ENCODE measurements at regions not wholly inside any gene's neighbourhood (a gene's known extent, or its start where the extent isn't known, plus 50 kb on each side); places are given as distances from the start of the nearest gene placed in this dataset.
"Not testable (repeated sequence)": the region's sequence is repeated elsewhere in the genome, so short reads cannot be mapped to it uniquely, and the experiment has no call there.

DNA sequence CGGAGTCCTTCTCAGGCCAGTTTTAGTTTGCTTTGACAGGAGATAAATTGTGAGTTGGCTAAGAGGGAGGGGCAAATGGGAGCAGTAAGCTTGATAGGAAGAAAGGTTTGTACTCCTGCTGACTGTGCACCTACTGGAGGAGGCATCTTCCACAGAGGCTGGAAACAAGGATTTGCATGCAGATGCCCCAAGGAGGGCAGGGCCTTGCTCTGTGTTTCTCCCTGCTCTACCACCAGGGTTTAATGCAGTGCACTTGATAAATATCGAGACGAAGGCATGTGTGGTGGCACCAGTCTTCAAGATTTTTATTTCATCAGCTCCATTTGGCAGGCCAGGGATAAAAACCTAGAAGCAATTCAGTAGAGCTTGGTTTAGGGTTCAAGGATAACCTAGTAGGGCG is 210.5 kb upstream of the C16orf82 start:
- Histone ChIP-seq H3K4me3 (ENCODE audit: low read length in 2 of 2) (no peak overlapping the region), H3K4me1 (ENCODE audit: control insufficient read depth in 1 of 2, insufficient read depth in 2 of 2, low read length in 2 of 2) (no peaks in the 10 kb centered on the region), H3K27me3 (ENCODE audit: control insufficient read depth in 1 of 2, insufficient read depth in 2 of 2, low read length in 1 of 2) (no peaks in the 10 kb centered on the region), H3K36me3 (ENCODE audit: control insufficient read depth in 1 of 2, insufficient read depth in 2 of 2, low read length in 1 of 2) (no peaks in the 10 kb centered on the region), H3K9me3 (ENCODE audit: control insufficient read depth, low read length) (peaks cover 5% of the 10 kb centered on the region), H3K27ac (ENCODE audit: low read depth in 1 of 2, low read length in 2 of 2) (no peak overlapping the region)
- intact Hi-C loops (cut with DNase I): no loop called here
- 63 to 65% methylated on average over 4 of the region's 4 CpGs for WGBS, 2 donors
- ATAC-seq (ENCODE audit: low FRiP score): no peak
- no peak for DNase-seq

DNA sequence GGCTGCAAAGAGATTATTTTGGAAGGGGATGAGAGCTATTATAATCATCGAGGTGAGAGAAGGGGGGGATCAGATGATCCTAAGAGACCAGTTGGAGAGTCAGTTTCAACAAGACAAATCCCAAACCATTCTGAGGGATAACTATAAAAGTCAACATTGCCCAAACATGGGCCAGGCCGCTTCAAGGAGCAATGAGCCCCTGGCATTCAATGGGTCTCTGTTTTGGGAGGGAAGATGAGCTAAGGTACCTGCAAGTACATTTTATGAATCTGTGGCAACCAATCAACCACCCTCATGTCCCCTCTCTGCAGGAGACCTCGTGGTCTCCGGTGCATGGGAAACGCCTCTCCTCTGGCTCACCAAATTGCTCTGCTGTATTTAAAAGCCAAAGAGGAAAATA is 209.9 kb upstream of the C16orf82 start:
- H3K9me3 ChIP-seq (ENCODE audit: control insufficient read depth, low read length): peaks cover 5% of the 10 kb centered on the region
- ATAC-seq (ENCODE audit: low FRiP score): no peak
- H3K27me3 ChIP-seq (ENCODE audit: control insufficient read depth in 1 of 2, insufficient read depth in 2 of 2, low read length in 1 of 2): no peaks in the 10 kb centered on the region
- H3K36me3 ChIP-seq (ENCODE audit: control insufficient read depth in 1 of 2, insufficient read depth in 2 of 2, low read length in 1 of 2): no peaks in the 10 kb centered on the region
- no peak for DNase-seq
- no peaks in the 10 kb centered on the region for H3K4me1 ChIP-seq (ENCODE audit: control insufficient read depth in 1 of 2, insufficient read depth in 2 of 2, low read length in 2 of 2)
- H3K4me3 ChIP-seq (ENCODE audit: low read length in 2 of 2): no peak overlapping the region
- 65 to 67% methylated on average over 5 of the region's 5 CpGs for WGBS, 2 donors
- intact Hi-C loops (cut with DNase I): no loop called here
- H3K27ac ChIP-seq (ENCODE audit: low read depth in 1 of 2, low read length in 2 of 2): no peak overlapping the region

DNA sequence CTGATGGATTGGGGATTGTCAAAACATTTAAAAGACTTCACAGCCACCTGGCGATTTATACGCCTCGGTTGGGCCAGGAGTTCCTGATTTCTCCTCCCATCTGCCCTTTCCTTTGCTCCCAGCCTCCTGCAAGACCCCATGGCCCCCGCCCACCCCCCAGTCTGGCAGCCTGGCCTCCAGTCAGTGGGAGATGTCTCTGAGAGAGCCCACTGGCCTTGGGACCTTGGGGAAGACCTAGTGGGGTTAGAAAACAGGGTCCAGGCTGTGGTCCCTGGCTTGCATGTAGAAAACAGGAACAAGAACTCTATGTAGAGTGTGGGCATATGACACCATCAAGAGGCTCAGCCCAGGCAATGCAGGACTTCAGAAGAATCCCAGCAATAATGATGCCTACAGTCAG is 209.4 kb upstream of the C16orf82 start:
- no peaks in the 10 kb centered on the region for H3K4me1 ChIP-seq (ENCODE audit: control insufficient read depth in 1 of 2, insufficient read depth in 2 of 2, low read length in 2 of 2)
- H3K27ac ChIP-seq (ENCODE audit: low read depth in 1 of 2, low read length in 2 of 2): no peak overlapping the region
- H3K4me3 ChIP-seq (ENCODE audit: low read length in 2 of 2): no peak overlapping the region
- no peak for ATAC-seq (ENCODE audit: low FRiP score)
- H3K9me3 ChIP-seq (ENCODE audit: control insufficient read depth, low read length): peaks cover 5% of the 10 kb centered on the region
- no peaks in the 10 kb centered on the region for H3K27me3 ChIP-seq (ENCODE audit: control insufficient read depth in 1 of 2, insufficient read depth in 2 of 2, low read length in 1 of 2)
- WGBS, 2 donors: 57 to 66% methylated on average over 4 of the region's 4 CpGs
- H3K36me3 ChIP-seq (ENCODE audit: control insufficient read depth in 1 of 2, insufficient read depth in 2 of 2, low read length in 1 of 2): no peaks in the 10 kb centered on the region
- DNase-seq: no peak
- intact Hi-C loops (cut with DNase I): no loop called here

GRCh38 chr16:26860506-26860905 is 206.2 kb upstream of the C16orf82 start:
- WGBS, 2 donors: 89 to 93% methylated on average over 1 of the region's 1 CpG
- Histone ChIP-seq H3K4me3 (ENCODE audit: low read length in 2 of 2) (no peak overlapping the region), H3K27ac (ENCODE audit: low read depth in 1 of 2, low read length in 2 of 2) (no peak overlapping the region), H3K27me3 (ENCODE audit: control insufficient read depth in 1 of 2, insufficient read depth in 2 of 2, low read length in 1 of 2) (peaks cover 0 to 2% of the 10 kb centered on the region in 2 donors), H3K36me3 (ENCODE audit: control insufficient read depth in 1 of 2, insufficient read depth in 2 of 2, low read length in 1 of 2) (no peaks in the 10 kb centered on the region), H3K9me3 (ENCODE audit: control insufficient read depth, low read length) (peaks cover 5% of the 10 kb centered on the region), H3K4me1 (ENCODE audit: control insufficient read depth in 1 of 2, insufficient read depth in 2 of 2, low read length in 2 of 2) (no peaks in the 10 kb centered on the region)
- ATAC-seq (ENCODE audit: low FRiP score) (no peak), DNase-seq (no peak)
- intact Hi-C loops (cut with DNase I): no loop called here

DNA sequence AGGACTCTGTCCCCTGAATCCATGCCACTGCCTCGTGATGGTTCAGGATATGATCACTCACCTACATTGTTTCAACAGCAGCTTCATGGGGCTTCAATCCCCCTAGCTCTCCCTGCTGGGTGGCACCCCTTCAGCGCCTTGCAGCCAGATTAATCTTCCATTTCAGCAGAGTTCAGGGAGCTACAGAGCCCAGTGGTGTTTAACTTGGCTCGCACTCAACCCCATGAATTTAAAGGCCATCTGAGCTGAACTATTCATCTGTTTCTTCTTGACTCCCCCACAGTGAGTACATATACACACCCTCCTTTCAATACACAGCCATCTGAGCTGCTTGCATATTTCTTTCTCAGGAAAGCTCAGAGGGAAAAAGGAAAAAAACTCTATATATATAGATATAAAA is 202.8 kb upstream of the C16orf82 start:
- Histone ChIP-seq H3K9me3 (ENCODE audit: control insufficient read depth, low read length) (peaks cover 5% of the 10 kb centered on the region), H3K27me3 (ENCODE audit: control insufficient read depth in 1 of 2, insufficient read depth in 2 of 2, low read length in 1 of 2) (peaks cover 0 to 2% of the 10 kb centered on the region in 2 donors), H3K4me3 (ENCODE audit: low read length in 2 of 2) (no peak overlapping the region), H3K4me1 (ENCODE audit: control insufficient read depth in 1 of 2, insufficient read depth in 2 of 2, low read length in 2 of 2) (no peaks in the 10 kb centered on the region), H3K36me3 (ENCODE audit: control insufficient read depth in 1 of 2, insufficient read depth in 2 of 2, low read length in 1 of 2) (no peaks in the 10 kb centered on the region), H3K27ac (ENCODE audit: low read depth in 1 of 2, low read length in 2 of 2) (no peak overlapping the region)
- 7 to 8% methylated on average over 3 of the region's 3 CpGs for WGBS, 2 donors
- DNase-seq: no peak
- ATAC-seq (ENCODE audit: low FRiP score): no peak
- intact Hi-C loops (cut with DNase I): no loop called here

DNA sequence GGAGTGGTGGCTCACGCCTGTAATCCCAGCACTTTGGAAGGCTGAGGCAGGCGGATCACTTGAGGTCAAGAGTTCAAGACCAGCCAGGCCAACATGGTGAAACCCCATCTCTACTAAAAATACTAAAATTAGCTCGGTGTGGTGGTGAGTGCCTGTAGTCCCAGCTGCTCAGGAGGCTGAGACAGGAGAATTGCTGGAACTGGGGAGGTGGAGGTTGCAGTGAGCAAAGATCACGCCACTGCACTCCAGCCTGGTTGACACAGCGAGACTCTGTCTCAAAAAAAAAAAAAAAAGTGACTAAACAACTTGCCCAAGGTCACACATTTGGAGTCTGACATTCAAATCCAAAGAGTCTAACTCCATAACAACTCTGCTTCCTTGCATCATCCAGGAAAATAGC is 192.4 kb upstream of the C16orf82 start:
- H3K4me3 ChIP-seq (ENCODE audit: low read length in 2 of 2); H3K27me3 ChIP-seq (ENCODE audit: control insufficient read depth in 1 of 2, insufficient read depth in 2 of 2, low read length in 1 of 2); H3K27ac ChIP-seq (ENCODE audit: low read depth in 1 of 2, low read length in 2 of 2); ATAC-seq (ENCODE audit: low FRiP score); DNase-seq; H3K36me3 ChIP-seq (ENCODE audit: control insufficient read depth in 1 of 2, insufficient read depth in 2 of 2, low read length in 1 of 2); intact Hi-C loops (cut with DNase I); H3K9me3 ChIP-seq (ENCODE audit: control insufficient read depth, low read length); H3K4me1 ChIP-seq (ENCODE audit: control insufficient read depth in 1 of 2, insufficient read depth in 2 of 2, low read length in 2 of 2): not testable (repeated sequence)
- 68 to 69% methylated on average over 5 of the region's 5 CpGs for WGBS, 2 donors

GRCh38 chr16:26877421-26877820 is 189.3 kb upstream of the C16orf82 start:
- WGBS, 2 donors: 76% methylated on average over 3 of the region's 3 CpGs
- H3K4me1 ChIP-seq (ENCODE audit: control insufficient read depth in 1 of 2, insufficient read depth in 2 of 2, low read length in 2 of 2): no peaks in the 10 kb centered on the region
- intact Hi-C loops (cut with DNase I): no loop called here

GRCh38 chr16:26885674-26886073 is 181.1 kb upstream of the C16orf82 start:
- no peaks in the 10 kb centered on the region for H3K4me1 ChIP-seq (ENCODE audit: control insufficient read depth in 1 of 2, insufficient read depth in 2 of 2, low read length in 2 of 2)
- H3K9me3 ChIP-seq (ENCODE audit: control insufficient read depth, low read length): peaks cover 2% of the 10 kb centered on the region
- 78 to 79% methylated on average over 1 of the region's 1 CpG for WGBS, 2 donors
- no peak for ATAC-seq (ENCODE audit: low FRiP score)
- H3K27me3 ChIP-seq (ENCODE audit: control insufficient read depth in 1 of 2, insufficient read depth in 2 of 2, low read length in 1 of 2): no peaks in the 10 kb centered on the region
- intact Hi-C loops (cut with DNase I): no loop called here
- no peak overlapping the region for H3K4me3 ChIP-seq (ENCODE audit: low read length in 2 of 2)
- H3K36me3 ChIP-seq (ENCODE audit: control insufficient read depth in 1 of 2, insufficient read depth in 2 of 2, low read length in 1 of 2): no peaks in the 10 kb centered on the region
- DNase-seq: no peak
- no peak overlapping the region for H3K27ac ChIP-seq (ENCODE audit: low read depth in 1 of 2, low read length in 2 of 2)

More at GRCh38 chr16:26877421-26877820, 189.3 kb upstream of the C16orf82 start:
- Histone ChIP-seq H3K9me3 (ENCODE audit: control insufficient read depth, low read length) (peaks cover 2% of the 10 kb centered on the region), H3K27me3 (ENCODE audit: control insufficient read depth in 1 of 2, insufficient read depth in 2 of 2, low read length in 1 of 2) (no peaks in the 10 kb centered on the region), H3K4me3 (ENCODE audit: low read length in 2 of 2) (no peak overlapping the region), H3K36me3 (ENCODE audit: control insufficient read depth in 1 of 2, insufficient read depth in 2 of 2, low read length in 1 of 2) (no peaks in the 10 kb centered on the region), H3K27ac (ENCODE audit: low read depth in 1 of 2, low read length in 2 of 2) (no peak overlapping the region)
- no peak for ATAC-seq (ENCODE audit: low FRiP score)
- no peak for DNase-seq

DNA sequence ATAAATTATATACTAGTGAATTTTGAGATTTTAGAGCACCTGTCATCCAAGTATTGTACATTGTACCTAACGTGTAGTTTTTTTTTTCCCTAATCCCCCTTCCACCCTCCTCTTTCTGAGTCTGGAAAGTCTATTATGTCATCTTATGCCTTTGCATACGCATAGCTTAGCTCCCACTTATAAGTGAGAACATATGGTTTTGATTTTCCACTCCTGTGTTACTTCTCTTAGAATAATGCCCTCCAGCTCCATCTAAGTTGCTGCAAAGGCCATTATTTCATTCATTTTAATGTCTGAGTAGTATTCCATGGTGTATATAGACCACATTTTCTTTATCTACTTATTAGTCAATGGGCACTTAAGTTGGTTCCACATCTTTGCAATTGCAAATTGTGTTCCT is 177.0 kb upstream of the C16orf82 start:
- H3K36me3 ChIP-seq (ENCODE audit: control insufficient read depth in 1 of 2, insufficient read depth in 2 of 2, low read length in 1 of 2): no peaks in the 10 kb centered on the region
- H3K27me3 ChIP-seq (ENCODE audit: control insufficient read depth in 1 of 2, insufficient read depth in 2 of 2, low read length in 1 of 2): no peaks in the 10 kb centered on the region
- WGBS, 2 donors: 7 to 15% methylated on average over 2 of the region's 2 CpGs
- intact Hi-C loops (cut with DNase I): no loop called here
- H3K4me3 ChIP-seq (ENCODE audit: low read length in 2 of 2): no peak overlapping the region
- H3K4me1 ChIP-seq (ENCODE audit: control insufficient read depth in 1 of 2, insufficient read depth in 2 of 2, low read length in 2 of 2): no peaks in the 10 kb centered on the region
- DNase-seq (no peak), ATAC-seq (ENCODE audit: low FRiP score) (no peak)
- no peaks in the 10 kb centered on the region for H3K9me3 ChIP-seq (ENCODE audit: control insufficient read depth, low read length)
- H3K27ac ChIP-seq (ENCODE audit: low read depth in 1 of 2, low read length in 2 of 2): no peak overlapping the region
